ENCODE measurements at regions not wholly inside any gene's neighbourhood (a gene's known extent, or its start where the extent isn't known, plus 50 kb on each side); places are given as distances from the start of the nearest gene placed in this dataset.
"Not testable (repeated sequence)": the region's sequence is repeated elsewhere in the genome, so short reads cannot be mapped to it uniquely, and the experiment has no call there.

GRCh38 chr10:44246700-44247099 is 138.2 kb downstream of the CXCL12 start:
- TF ChIP-seq, protein P1, sequence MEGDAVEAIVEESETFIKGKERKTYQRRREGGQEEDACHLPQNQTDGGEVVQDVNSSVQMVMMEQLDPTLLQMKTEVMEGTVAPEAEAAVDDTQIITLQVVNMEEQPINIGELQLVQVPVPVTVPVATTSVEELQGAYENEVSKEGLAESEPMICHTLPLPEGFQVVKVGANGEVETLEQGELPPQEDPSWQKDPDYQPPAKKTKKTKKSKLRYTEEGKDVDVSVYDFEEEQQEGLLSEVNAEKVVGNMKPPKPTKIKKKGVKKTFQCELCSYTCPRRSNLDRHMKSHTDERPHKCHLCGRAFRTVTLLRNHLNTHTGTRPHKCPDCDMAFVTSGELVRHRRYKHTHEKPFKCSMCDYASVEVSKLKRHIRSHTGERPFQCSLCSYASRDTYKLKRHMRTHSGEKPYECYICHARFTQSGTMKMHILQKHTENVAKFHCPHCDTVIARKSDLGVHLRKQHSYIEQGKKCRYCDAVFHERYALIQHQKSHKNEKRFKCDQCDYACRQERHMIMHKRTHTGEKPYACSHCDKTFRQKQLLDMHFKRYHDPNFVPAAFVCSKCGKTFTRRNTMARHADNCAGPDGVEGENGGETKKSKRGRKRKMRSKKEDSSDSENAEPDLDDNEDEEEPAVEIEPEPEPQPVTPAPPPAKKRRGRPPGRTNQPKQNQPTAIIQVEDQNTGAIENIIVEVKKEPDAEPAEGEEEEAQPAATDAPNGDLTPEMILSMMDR (IDR thresholded peaks at IDR 0.05): not testable (repeated sequence)
- not testable (repeated sequence) for TF ChIP-seq POLR2A, POLR2AphosphoS5, EP300 (IDR thresholded peaks at IDR 0.05)
